ENCODE measurements at regions not wholly inside any gene's neighbourhood (a gene's known extent, or its start where the extent isn't known, plus 50 kb on each side); places are given as distances from the start of the nearest gene placed in this dataset.
A peak's percentile ranks its signal among the peaks of the same experiment; 100 is the strongest.

DNA sequence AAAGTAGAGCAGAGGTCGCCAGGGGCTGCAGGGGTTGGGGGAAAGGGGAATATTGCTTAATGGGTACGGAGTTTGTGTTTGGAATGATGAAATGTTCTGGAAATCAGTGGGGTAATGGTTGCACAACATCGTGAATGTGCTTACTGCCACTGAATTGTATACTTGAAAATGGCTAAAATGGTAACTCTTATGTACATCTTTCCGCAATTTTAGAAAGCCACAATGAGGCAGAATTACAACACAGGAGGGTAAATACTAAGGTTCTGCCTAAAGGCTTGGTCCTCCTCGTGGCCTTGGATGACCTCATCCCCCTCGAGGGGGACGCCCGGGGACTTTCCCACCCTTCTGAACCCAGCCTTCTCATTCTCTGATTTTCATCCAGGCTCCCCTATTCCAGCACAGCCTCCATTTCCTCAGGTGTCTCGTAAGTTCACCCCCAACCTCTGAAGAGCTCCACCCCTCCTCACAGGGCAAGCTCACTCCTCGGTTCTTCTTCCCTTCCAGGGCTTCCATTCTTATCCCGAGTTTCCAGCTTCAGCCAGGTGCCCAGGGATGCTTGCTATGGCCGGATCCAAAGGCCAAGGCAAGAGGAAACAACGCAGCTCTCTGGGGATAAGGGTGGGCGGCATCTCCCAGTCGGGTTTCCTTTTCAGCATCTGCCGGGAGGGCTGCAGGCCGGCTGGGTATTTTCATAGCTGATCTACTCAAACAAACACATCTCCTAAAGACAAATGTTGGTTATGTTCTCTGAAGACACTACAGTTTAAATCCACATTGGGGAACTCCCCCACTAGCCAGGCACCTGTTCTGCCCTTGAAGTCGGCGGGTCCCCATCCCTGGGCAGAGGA lies 71.3 kb upstream of the ACSL1 start:
- H3K4me3 ChIP-seq (ENCODE audit: low read depth, low read length) = peak overlapping the region; percentile 38
- peak; percentile 64 for DNase-seq (ENCODE audit: low read depth)
- TF ChIP-seq, protein P1, sequence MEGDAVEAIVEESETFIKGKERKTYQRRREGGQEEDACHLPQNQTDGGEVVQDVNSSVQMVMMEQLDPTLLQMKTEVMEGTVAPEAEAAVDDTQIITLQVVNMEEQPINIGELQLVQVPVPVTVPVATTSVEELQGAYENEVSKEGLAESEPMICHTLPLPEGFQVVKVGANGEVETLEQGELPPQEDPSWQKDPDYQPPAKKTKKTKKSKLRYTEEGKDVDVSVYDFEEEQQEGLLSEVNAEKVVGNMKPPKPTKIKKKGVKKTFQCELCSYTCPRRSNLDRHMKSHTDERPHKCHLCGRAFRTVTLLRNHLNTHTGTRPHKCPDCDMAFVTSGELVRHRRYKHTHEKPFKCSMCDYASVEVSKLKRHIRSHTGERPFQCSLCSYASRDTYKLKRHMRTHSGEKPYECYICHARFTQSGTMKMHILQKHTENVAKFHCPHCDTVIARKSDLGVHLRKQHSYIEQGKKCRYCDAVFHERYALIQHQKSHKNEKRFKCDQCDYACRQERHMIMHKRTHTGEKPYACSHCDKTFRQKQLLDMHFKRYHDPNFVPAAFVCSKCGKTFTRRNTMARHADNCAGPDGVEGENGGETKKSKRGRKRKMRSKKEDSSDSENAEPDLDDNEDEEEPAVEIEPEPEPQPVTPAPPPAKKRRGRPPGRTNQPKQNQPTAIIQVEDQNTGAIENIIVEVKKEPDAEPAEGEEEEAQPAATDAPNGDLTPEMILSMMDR (IDR thresholded peaks at IDR 0.05; ENCODE audit: insufficient read depth, low read depth, low read length, missing control alignments) = no peak

DNA sequence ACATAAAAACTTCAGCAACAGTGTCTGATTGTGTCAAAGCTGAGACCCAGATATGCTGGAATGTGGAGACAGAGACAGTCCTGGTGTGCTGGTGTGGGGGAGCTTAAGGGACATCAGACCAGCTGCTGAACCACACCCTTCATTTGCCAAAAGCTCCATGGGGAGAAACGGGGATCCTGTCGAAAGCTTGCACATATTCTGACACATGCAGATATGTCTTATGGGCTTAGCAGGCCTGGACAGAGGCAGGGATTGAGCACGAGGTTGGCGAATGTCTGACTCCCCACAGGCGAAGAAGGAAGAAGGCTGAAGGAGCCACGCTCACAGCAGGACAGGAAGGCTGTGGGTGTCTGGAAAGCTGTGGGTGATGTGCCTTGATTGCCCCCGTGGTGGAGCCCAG lies 72.1 kb upstream of the ACSL1 start:
- no peak for DNase-seq (ENCODE audit: low read depth)
- TF ChIP-seq, protein P1 (IDR thresholded peaks at IDR 0.05; ENCODE audit: insufficient read depth, low read depth, low read length, missing control alignments) = no peak
- no peak overlapping the region for H3K4me3 ChIP-seq (ENCODE audit: low read depth, low read length)

DNA sequence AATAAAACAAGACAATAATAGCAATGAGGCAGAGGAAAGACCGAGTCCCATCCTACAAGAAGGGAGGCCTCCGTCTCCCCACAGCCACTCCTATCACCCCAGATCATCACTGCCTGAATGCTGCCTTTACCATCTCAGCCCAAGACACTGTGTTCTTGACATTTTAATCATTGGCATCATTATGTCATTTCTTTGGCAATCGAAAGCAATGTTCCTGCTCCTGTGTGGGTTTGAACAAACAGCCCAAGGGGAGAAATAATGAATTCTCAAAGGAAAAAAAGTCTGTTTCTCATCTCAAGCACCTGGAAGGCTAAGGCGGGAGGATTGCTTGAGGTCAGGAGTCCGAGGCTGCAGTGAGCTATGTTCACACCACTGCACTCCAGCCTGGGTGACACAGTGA lies 73.0 kb upstream of the ACSL1 start:
- TF ChIP-seq, protein P1 (IDR thresholded peaks at IDR 0.05; ENCODE audit: insufficient read depth, low read depth, low read length, missing control alignments) = no peak
- no peak overlapping the region for H3K4me3 ChIP-seq (ENCODE audit: low read depth, low read length)
- no peak for DNase-seq (ENCODE audit: low read depth)

DNA sequence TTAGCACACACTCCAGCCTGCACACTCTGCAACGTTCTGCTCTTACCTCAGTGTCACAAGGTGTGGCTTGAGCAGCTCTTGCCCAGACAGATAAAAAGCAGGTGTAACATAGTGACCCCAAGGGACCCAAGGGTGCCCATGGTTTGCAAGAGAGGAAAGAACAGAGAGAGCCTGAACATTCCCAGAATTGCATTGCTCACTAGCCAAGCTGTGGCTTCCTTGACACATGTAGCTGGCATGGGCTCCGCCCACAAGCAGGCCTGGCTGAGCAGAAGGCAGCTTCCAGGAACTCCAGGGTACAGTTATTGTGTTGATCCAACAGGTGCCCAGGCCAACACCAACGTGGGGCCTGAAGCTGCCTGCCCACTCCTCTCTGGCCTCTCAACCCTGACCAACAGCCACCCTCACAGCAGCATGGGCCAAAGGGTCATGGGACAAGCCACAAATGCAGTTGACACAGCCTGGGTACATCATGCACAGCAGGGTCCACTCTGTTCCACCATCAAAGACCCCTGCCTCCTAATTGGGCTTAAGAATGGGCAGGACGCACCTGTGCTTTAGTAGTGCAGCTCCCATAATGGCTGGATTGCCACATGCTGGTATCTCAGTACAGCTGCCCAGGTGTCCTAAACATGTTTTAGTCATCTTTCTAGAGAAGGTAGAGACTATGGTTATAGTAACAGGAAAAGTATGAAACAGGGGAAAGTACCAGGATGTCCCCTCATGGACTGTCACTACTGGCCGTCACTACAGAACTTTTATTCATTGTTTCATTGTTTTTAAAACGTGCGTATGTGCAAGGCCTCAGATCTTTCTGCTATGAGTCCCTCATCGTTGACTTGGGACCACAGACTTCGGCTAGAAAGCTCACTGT lies 73.7 kb upstream of the ACSL1 start:
- DNase-seq (ENCODE audit: low read depth) = no peak
- no peak overlapping the region for H3K4me3 ChIP-seq (ENCODE audit: low read depth, low read length)
- TF ChIP-seq, protein P1 (IDR thresholded peaks at IDR 0.05; ENCODE audit: insufficient read depth, low read depth, low read length, missing control alignments) = no peak

DNA sequence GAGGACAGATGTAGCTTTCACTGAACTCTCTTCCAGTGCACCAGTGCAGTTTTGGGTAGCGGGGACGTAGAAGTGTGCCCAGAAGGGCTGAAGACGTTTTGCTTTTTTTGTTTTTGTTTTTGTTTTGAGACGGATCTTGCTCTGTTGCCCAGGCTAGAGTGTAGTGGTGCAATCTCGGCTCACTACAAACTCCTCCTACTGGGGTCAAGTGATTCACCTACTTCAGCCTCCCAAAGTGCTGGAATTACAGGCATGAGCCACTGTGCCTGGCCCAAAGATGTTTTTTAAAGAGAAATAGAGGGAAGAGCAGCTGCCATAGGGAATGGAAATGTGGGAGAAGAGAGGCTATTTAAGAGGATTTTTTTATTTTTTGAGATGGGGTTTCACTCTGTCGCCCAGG lies 74.4 kb upstream of the ACSL1 start:
- TF ChIP-seq, protein P1 (IDR thresholded peaks at IDR 0.05; ENCODE audit: insufficient read depth, low read depth, low read length, missing control alignments) = no peak
- no peak for DNase-seq (ENCODE audit: low read depth)

DNA sequence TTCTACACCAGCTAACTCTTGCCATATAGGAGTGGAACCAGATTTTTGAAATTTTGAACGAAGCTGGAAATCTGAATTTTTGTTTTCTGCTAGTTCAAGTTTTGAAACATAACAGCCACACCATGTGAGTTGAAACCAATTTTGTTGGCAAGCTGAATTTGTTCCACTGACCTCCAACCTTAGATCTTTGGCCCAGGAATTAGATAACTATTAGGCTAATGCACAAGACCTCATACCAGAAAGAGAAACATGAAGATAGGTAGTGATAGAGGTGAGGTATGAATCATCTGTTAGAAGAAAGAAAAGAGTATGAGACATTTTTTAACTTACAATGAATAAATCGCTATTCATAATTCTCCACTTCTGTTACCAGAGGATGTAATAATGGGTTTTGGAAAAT lies 76.8 kb upstream of the ACSL1 start:
- DNase-seq (ENCODE audit: low read depth) = no peak
- H3K4me3 ChIP-seq (ENCODE audit: low read depth, low read length) = no peak overlapping the region
- TF ChIP-seq, protein P1 (IDR thresholded peaks at IDR 0.05; ENCODE audit: insufficient read depth, low read depth, low read length, missing control alignments) = no peak

More for the DNA sequence above, 74.4 kb upstream of the ACSL1 start:
- H3K4me3 ChIP-seq (ENCODE audit: low read depth, low read length) = no peak overlapping the region

Data from GM12865 (cell line).